ENCODE measurements at regions not wholly inside any gene's neighbourhood (a gene's known extent, or its start where the extent isn't known, plus 50 kb on each side); places are given as distances from the start of the nearest gene placed in this dataset.

- Histone ChIP-seq H4K20me1 (ENCODE audit: insufficient read depth, low read length) (no peaks in the 10 kb centered on the region), H2BK15ac (ENCODE audit: low read depth, low read length) (no peak overlapping the region), H3K9me1 (ENCODE audit: insufficient read depth, low read length) (no peaks in the 10 kb centered on the region), H3K36me3 (ENCODE audit: control insufficient read depth, insufficient read depth, low read length) (no peaks in the 10 kb centered on the region), H3K56ac (ENCODE audit: extremely low read depth, insufficient read depth, low read length) (no peak overlapping the region), H3K4me3 (ENCODE audit: insufficient read depth, low read depth, low read length) (no peak overlapping the region), H2BK120ac (ENCODE audit: low read depth, low read length) (no peak overlapping the region), H4K8ac (ENCODE audit: low read depth in 2 of 2, low read length in 2 of 2) (no peak overlapping the region), H2AK9ac (replicated peaks; ENCODE audit: low read depth, low read length, poor library complexity) (no peak overlapping the region), H4K5ac (ENCODE audit: low read depth, low read length) (no peak overlapping the region), H2AFZ (replicated peaks; ENCODE audit: low read length, poor library complexity) (no peak overlapping the region), H3K9ac (ENCODE audit: low read depth, low read length) (no peak overlapping the region), H3K9me3 (ENCODE audit: control insufficient read depth, insufficient read depth, low read length) (no peaks in the 10 kb centered on the region), H3K23ac (ENCODE audit: low read depth, low read length) (no peak overlapping the region), H3K14ac (replicated peaks; ENCODE audit: low read depth, low read length) (no peak overlapping the region), H2AK5ac (ENCODE audit: low read depth, low read length) (no peak overlapping the region), H4K91ac (ENCODE audit: insufficient read depth, low read depth, low read length) (no peak overlapping the region), H3K79me1 (ENCODE audit: low read depth in 1 of 2, low read length in 2 of 2) (no peaks in the 10 kb centered on the region), H3K27me3 (ENCODE audit: control insufficient read depth, insufficient read depth, low read length) (no peaks in the 10 kb centered on the region), H3K18ac (ENCODE audit: low read depth, low read length) (no peak overlapping the region), H3K4me2 (ENCODE audit: low read depth, low read length) (no peak overlapping the region), H2BK20ac (ENCODE audit: low read depth, low read length) (no peak overlapping the region), H3K4me1 (ENCODE audit: control insufficient read depth, insufficient read depth, low read length) (no peaks in the 10 kb centered on the region), H2BK5ac (ENCODE audit: low read depth, low read length, poor library complexity, severe bottlenecking) (no peak overlapping the region), H3K27ac (ENCODE audit: insufficient read depth, low read length) (no peak overlapping the region), H3K4ac (ENCODE audit: low read depth, low read length) (no peak overlapping the region)
- ChIA-PET CTCF (no interaction called here), POLR2A (ENCODE audit: unreplicated experiment) (no interaction called here)
- WGBS, 2 experiments (ENCODE audit: extremely low coverage in 2 of 2, insufficient read length in 1 of 2): no CpG with 5 or more reads among the region's 1 CpG
- intact Hi-C loops (cut with micrococcal nuclease) (no loop called here), in situ Hi-C loops (cut with MboI; ENCODE audit: low sequenced_read_pairs) (no loop called here), dilution Hi-C loops (cut with HindIII; ENCODE audit: low sequenced_read_pairs, unreplicated experiment) (no loop called here)
- TF ChIP-seq RAD21 (IDR thresholded peaks at IDR 0.05; ENCODE audit: low read length) (no peak), ELK1 (IDR thresholded peaks at IDR 0.05; ENCODE audit: borderline replicate concordance, low read depth, low read length) (no peak), RFX5 (IDR thresholded peaks at IDR 0.05; ENCODE audit: low read depth, low read length) (no peak), SMC3 (IDR thresholded peaks at IDR 0.05; ENCODE audit: low read depth, low read length) (no peak), BHLHE40 (IDR thresholded peaks at IDR 0.05; ENCODE audit: low read depth, low read length) (no peak), CHD1 (IDR thresholded peaks at IDR 0.05; ENCODE audit: low read depth, low read length) (no peak), USF2 (IDR thresholded peaks at IDR 0.05; ENCODE audit: low read depth, low read length) (no peak), CTCF (conservative IDR thresholded peaks at IDR 0.05; ENCODE audit: low read depth, low read length) (no peak), NFE2L2 (IDR thresholded peaks at IDR 0.05; ENCODE audit: low read depth, low read length) (no peak), FOS (IDR thresholded peaks at IDR 0.05; ENCODE audit: low read depth, low read length) (no peak)
- ATAC-seq (ENCODE audit: low read depth): no peak
- no TSS peak for BruUV-seq (replicated peaks)
- DNase-seq: no peak
Observed at GRCh38 chr6:27611451-27611850, 138.5 kb upstream of the ZNF184 start.

Measured in IMR-90 (cell line).